Mesenchymal stem cell (in vitro differentiated cells and primary cell): ENCODE measurements at regions not wholly inside any gene's neighbourhood (a gene's known extent, or its start where the extent isn't known, plus 50 kb on each side); places are given as distances from the start of the nearest gene placed in this dataset.
"Not testable (repeated sequence)": the region's sequence is repeated elsewhere in the genome, so short reads cannot be mapped to it uniquely, and the experiment has no call there.

Experiments used
- DNase-seq: peaks from one replicate; pipeline ENCODE4 v3.0.0-alpha.2; 2013
- H2AFZ ChIP-seq: one replicate; pipeline ENCODE4 v1.6.1; 2013; ENCODE audit warnings: low read depth, mild to moderate bottlenecking, control low read depth, inconsistent platforms, low read length, moderate library complexity
- H2AK5ac ChIP-seq: 2 replicates; pipeline ENCODE4 v1.6.1; 2013; ENCODE audit warnings: low read length, moderate library complexity, mild to moderate bottlenecking, inconsistent platforms; ENCODE audit not compliant: severe bottlenecking
- H2BK120ac ChIP-seq: one replicate; pipeline ENCODE4 v1.6.1; 2013; ENCODE audit warnings: low read depth, mild to moderate bottlenecking, inconsistent platforms, low read length, moderate library complexity
- H2BK12ac ChIP-seq, 2 experiments: one replicate each; pipeline ENCODE4 v1.6.1; 2013; ENCODE audit warnings: inconsistent platforms in 2 of 2, low read length in 2 of 2, mild to moderate bottlenecking in 2 of 2, moderate library complexity in 2 of 2, control low read depth in 1 of 2
- H2BK15ac ChIP-seq: one replicate; pipeline ENCODE4 v1.6.1; 2013; ENCODE audit warnings: mild to moderate bottlenecking, low read depth, inconsistent platforms; ENCODE audit not compliant: poor library complexity, severe bottlenecking
- H2BK5ac ChIP-seq: 2 replicates; pipeline ENCODE4 v1.6.1; 2013; ENCODE audit warnings: low read depth, mild to moderate bottlenecking, low read length, control low read depth, inconsistent platforms; ENCODE audit not compliant: poor library complexity, severe bottlenecking
- H3K14ac ChIP-seq, 2 experiments: one replicate each; pipeline ENCODE4 v1.6.1; 2013; ENCODE audit warnings: inconsistent platforms in 2 of 2, low read length in 2 of 2, control low read depth in 1 of 2, mild to moderate bottlenecking in 1 of 2, moderate library complexity in 1 of 2
- H3K18ac ChIP-seq, 2 experiments: one replicate each; pipeline ENCODE4 v1.6.1; 2013; ENCODE audit warnings: inconsistent platforms in 2 of 2, low read length in 2 of 2, control low read depth in 1 of 2, low read depth in 1 of 2, mild to moderate bottlenecking in 1 of 2
- H3K23ac ChIP-seq, 2 experiments: one replicate each; pipeline ENCODE4 v1.6.1; 2013; ENCODE audit warnings: inconsistent platforms in 2 of 2, low read length in 2 of 2, mild to moderate bottlenecking in 2 of 2, moderate library complexity in 2 of 2, control low read depth in 1 of 2
- H3K27ac ChIP-seq: 2 replicates; pipeline ENCODE4 v1.5.1; 2013; ENCODE audit warnings: mild to moderate bottlenecking, moderate library complexity, low read length, control low read depth, inconsistent platforms; ENCODE audit not compliant: poor library complexity, severe bottlenecking
- H3K27me3 ChIP-seq, 2 experiments: 2 replicates each; pipeline versions ENCODE4 v1.6.1 to v1.7.0; 2013; ENCODE audit warnings: low read length in 2 of 2, mild to moderate bottlenecking in 2 of 2, moderate library complexity in 2 of 2, control low read depth in 1 of 2, inconsistent platforms in 1 of 2; ENCODE audit not compliant: control insufficient read depth in 1 of 2, insufficient read depth in 1 of 2
- H3K36me3 ChIP-seq, 2 experiments: 2 replicates each; pipeline versions ENCODE4 v1.6.1 to v1.7.0; 2013; ENCODE audit warnings: low read length in 2 of 2, control low read depth in 1 of 2, inconsistent platforms in 1 of 2, low read depth in 1 of 2, mild to moderate bottlenecking in 1 of 2; ENCODE audit not compliant: insufficient read depth in 2 of 2, control insufficient read depth in 1 of 2
- H3K4ac ChIP-seq, 2 experiments: one replicate each; pipeline ENCODE4 v1.6.1; 2013; ENCODE audit warnings: inconsistent platforms in 2 of 2, low read length in 2 of 2, mild to moderate bottlenecking in 2 of 2, moderate library complexity in 2 of 2, control low read depth in 1 of 2, low read depth in 1 of 2
- H3K4me1 ChIP-seq: 2 replicates; pipeline ENCODE4 v1.6.1; 2013; ENCODE audit warnings: low read depth, low read length, control low read depth; ENCODE audit not compliant: control insufficient read depth, insufficient read depth
- H3K4me2 ChIP-seq: 2 replicates; pipeline ENCODE4 v1.6.1; 2013; ENCODE audit warnings: low read length, mild to moderate bottlenecking, inconsistent platforms; ENCODE audit not compliant: poor library complexity, severe bottlenecking
- H3K4me3 ChIP-seq, 2 experiments: 2 replicates each; pipeline versions ENCODE4 v1.5.1 to v1.7.0; 2013; ENCODE audit warnings: low read length in 2 of 2, mild to moderate bottlenecking in 2 of 2, control low read depth in 1 of 2, low read depth in 1 of 2; ENCODE audit not compliant: insufficient read depth in 1 of 2
- H3K79me1 ChIP-seq: replicated peaks from 2 replicates; pipeline ENCODE4 v1.6.1; 2013; ENCODE audit warnings: mild to moderate bottlenecking, control low read depth, low read length, inconsistent platforms; ENCODE audit not compliant: poor library complexity, severe bottlenecking
- H3K9ac ChIP-seq: 2 replicates; pipeline ENCODE4 v1.7.0; 2013; ENCODE audit warnings: mild to moderate bottlenecking, low read length, moderate library complexity
- H3K9me3 ChIP-seq: 2 replicates; pipeline ENCODE4 v1.7.0; 2013; ENCODE audit warnings: mild to moderate bottlenecking, low read length; ENCODE audit not compliant: control insufficient read depth
- H4K8ac ChIP-seq: one replicate; pipeline ENCODE4 v1.6.1; 2013; ENCODE audit warnings: inconsistent platforms, mild to moderate bottlenecking, low read length, moderate library complexity
- H4K91ac ChIP-seq: one replicate; pipeline ENCODE4 v1.6.1; 2013; ENCODE audit warnings: mild to moderate bottlenecking, low read length, inconsistent platforms
- WGBS: methylation state at CpG from one replicate; pipeline ENCODE4 v1.1.7; 2013; ENCODE audit warnings: mixed read lengths; 5-methylcytosine and 5-hydroxymethylcytosine counted together

- not testable (repeated sequence) for H3K79me1 ChIP-seq, H3K23ac ChIP-seq, H2BK5ac ChIP-seq
These were observed 710.3 kb downstream of the GBE1 start for GRCh38 chr3:81051133-81051532.

GRCh38 chr3:81048058-81048665 is 713.3 kb downstream of the GBE1 start:
- no peak overlapping the region for H2BK15ac ChIP-seq
- no peaks in the 10 kb centered on the region for H3K27me3 ChIP-seq
- H3K23ac ChIP-seq = no peak overlapping the region
- H3K9ac ChIP-seq = no peak overlapping the region
- H2AFZ ChIP-seq = no peak overlapping the region
- no peak overlapping the region for H4K91ac ChIP-seq
- H3K79me1 ChIP-seq = no peaks in the 10 kb centered on the region
- H3K4ac ChIP-seq = no peak overlapping the region
- H3K27ac ChIP-seq = no peak overlapping the region
- 67% methylated on average over 1 of the region's 3 CpGs for WGBS
- H3K4me3 ChIP-seq = no peak overlapping the region
- no peak overlapping the region for H3K14ac ChIP-seq
- no peak overlapping the region for H3K4me2 ChIP-seq
- H3K4me1 ChIP-seq = no peaks in the 10 kb centered on the region
- no peak overlapping the region for H2AK5ac ChIP-seq
- H4K8ac ChIP-seq = no peak overlapping the region
- H3K36me3 ChIP-seq = no peaks in the 10 kb centered on the region
- H2BK5ac ChIP-seq = no peak overlapping the region
- H3K18ac ChIP-seq = no peak overlapping the region
- H2BK12ac ChIP-seq = no peak overlapping the region
- H3K9me3 ChIP-seq = no peaks in the 10 kb centered on the region
- no peak for DNase-seq
- H2BK120ac ChIP-seq = no peak overlapping the region

More at GRCh38 chr3:81051133-81051532, 710.3 kb downstream of the GBE1 start:
- not testable (repeated sequence) for H3K27me3 ChIP-seq, H2AK5ac ChIP-seq, H3K4me1 ChIP-seq, H3K4me2 ChIP-seq, H2BK15ac ChIP-seq, H3K9ac ChIP-seq, H4K91ac ChIP-seq, H2AFZ ChIP-seq, H4K8ac ChIP-seq, DNase-seq, H3K18ac ChIP-seq, H2BK12ac ChIP-seq, H3K27ac ChIP-seq, H3K9me3 ChIP-seq, H3K14ac ChIP-seq, H2BK120ac ChIP-seq, H3K36me3 ChIP-seq, H3K4me3 ChIP-seq, H3K4ac ChIP-seq
- no CpG with 5 or more reads among the region's 2 CpGs for WGBS

GRCh38 chr3:81045976-81046375 is 715.5 kb downstream of the GBE1 start:
- Histone ChIP-seq H4K91ac (no peak overlapping the region), H2AFZ (no peak overlapping the region), H3K4me2 (no peak overlapping the region), H3K36me3 (no peaks in the 10 kb centered on the region), H3K27me3 (no peaks in the 10 kb centered on the region), H2BK120ac (no peak overlapping the region), H3K23ac (no peak overlapping the region), H2AK5ac (no peak overlapping the region), H3K4me3 (no peak overlapping the region), H3K4me1 (no peaks in the 10 kb centered on the region), H2BK12ac (no peak overlapping the region), H3K9ac (no peak overlapping the region), H4K8ac (no peak overlapping the region), H2BK5ac (no peak overlapping the region), H2BK15ac (no peak overlapping the region), H3K4ac (no peak overlapping the region), H3K27ac (no peak overlapping the region), H3K18ac (no peak overlapping the region), H3K14ac (no peak overlapping the region), H3K9me3 (no peaks in the 10 kb centered on the region), H3K79me1 (no peaks in the 10 kb centered on the region)
- no peak for DNase-seq
- WGBS = no CpG with 5 or more reads among the region's 1 CpG

- H2BK5ac ChIP-seq = no peak overlapping the region
- H2BK12ac ChIP-seq = no peak overlapping the region
- H3K79me1 ChIP-seq = no peaks in the 10 kb centered on the region
- no peak overlapping the region for H3K23ac ChIP-seq
- no peaks in the 10 kb centered on the region for H3K27me3 ChIP-seq
- H3K18ac ChIP-seq = no peak overlapping the region
- no peak overlapping the region for H3K4me3 ChIP-seq
- H3K9me3 ChIP-seq = no peaks in the 10 kb centered on the region
- WGBS = 91% methylated on average over 2 of the region's 2 CpGs
- H3K4me1 ChIP-seq = no peaks in the 10 kb centered on the region
- no peak overlapping the region for H2AFZ ChIP-seq
- no peaks in the 10 kb centered on the region for H3K36me3 ChIP-seq
- H4K91ac ChIP-seq = no peak overlapping the region
- H3K4ac ChIP-seq = no peak overlapping the region
- H3K14ac ChIP-seq = no peak overlapping the region
- no peak overlapping the region for H2BK15ac ChIP-seq
- DNase-seq = no peak
- no peak overlapping the region for H3K27ac ChIP-seq
- H4K8ac ChIP-seq = no peak overlapping the region
- H3K9ac ChIP-seq = no peak overlapping the region
- H3K4me2 ChIP-seq = no peak overlapping the region
- H2BK120ac ChIP-seq = no peak overlapping the region
- H2AK5ac ChIP-seq = no peak overlapping the region
These were observed 716.2 kb downstream of the GBE1 start for GRCh38 chr3:81045246-81045645.
